Right ventricle myocardium inferior (tissue), 1 donor: ENCODE measurements at regions not wholly inside any gene's neighbourhood (a gene's known extent, or its start where the extent isn't known, plus 50 kb on each side); places are given as distances from the start of the nearest gene placed in this dataset.
"Not testable (repeated sequence)": the region's sequence is repeated elsewhere in the genome, so short reads cannot be mapped to it uniquely, and the experiment has no call there.

Experiments
- ATAC-seq: fragments of 200-7000 bp; cut with Tn5 transposase; one replicate; pipeline ENCODE4 v1.9.1; 2020; ENCODE audit warnings: mild to moderate bottlenecking, moderate library complexity
- DNase-seq: peaks from one replicate; pipeline ENCODE4 v3.0.0; 2021; ENCODE audit errors: missing footprints
- intact Hi-C: fragments of 100-400 bp; cut with DNase I; formaldehyde crosslinking; loops from one replicate; pipeline ENCODE4 v1.11.0; 2022
- donor health status: DM: no; HTN: yes; CAD: no; lungs with severe emphysema.

- ATAC-seq (no peak), DNase-seq (no peak)
- intact Hi-C loops: no loop called here
Observed at GRCh38 chr2:226300196-226300886, 499.3 kb downstream of the IRS1 start.

- intact Hi-C loops: no loop called here
- ATAC-seq: no peak
Observed at GRCh38 chr2:226299771-226300170, 499.8 kb downstream of the IRS1 start.

GRCh38 chr2:226295681-226296080 lies 503.9 kb downstream of the IRS1 start:
- DNase-seq: no peak
- no peak for ATAC-seq
- intact Hi-C loops: no loop called here

More at GRCh38 chr2:226299771-226300170, 499.8 kb downstream of the IRS1 start:
- DNase-seq: no peak

GRCh38 chr2:226295123-226295522 lies 504.5 kb downstream of the IRS1 start:
- ATAC-seq (no peak), DNase-seq (no peak)
- intact Hi-C loops: no loop called here

GRCh38 chr2:226291281-226291680 lies 508.3 kb downstream of the IRS1 start:
- ATAC-seq, DNase-seq, intact Hi-C loops: not testable (repeated sequence)

GRCh38 chr2:226286916-226287315 lies 512.7 kb downstream of the IRS1 start:
- intact Hi-C loops: no loop called here
- no peak for DNase-seq
- no peak for ATAC-seq

- ATAC-seq (no peak), DNase-seq (no peak)
Observed at GRCh38 chr2:226283796-226284195, 515.8 kb downstream of the IRS1 start.

GRCh38 chr2:226282151-226282550 lies 517.5 kb downstream of the IRS1 start:
- ATAC-seq: no peak
- intact Hi-C loops: no loop called here
- DNase-seq: no peak

More at GRCh38 chr2:226283796-226284195, 515.8 kb downstream of the IRS1 start:
- intact Hi-C loops: no loop called here

GRCh38 chr2:226280136-226280535 lies 519.5 kb downstream of the IRS1 start:
- DNase-seq, intact Hi-C loops, ATAC-seq: not testable (repeated sequence)

- intact Hi-C loops: no loop called here
- DNase-seq: no peak
- no peak for ATAC-seq
Observed at GRCh38 chr2:226275215-226275614, 524.4 kb downstream of the IRS1 start.

- intact Hi-C loops: no loop called here
- no peak for ATAC-seq
- no peak for DNase-seq
Observed at GRCh38 chr2:226274143-226274542, 525.5 kb downstream of the IRS1 start.

GRCh38 chr2:226273440-226273839 lies 526.2 kb downstream of the IRS1 start:
- intact Hi-C loops: no loop called here
- DNase-seq (no peak), ATAC-seq (no peak)

GRCh38 chr2:226272435-226272834 lies 527.2 kb downstream of the IRS1 start:
- DNase-seq: no peak
- ATAC-seq: no peak
- intact Hi-C loops: no loop called here

GRCh38 chr2:226270285-226271058 lies 529.1 kb downstream of the IRS1 start:
- ATAC-seq (no peak), DNase-seq (no peak)
- intact Hi-C loops: no loop called here

GRCh38 chr2:226267516-226268289 lies 531.9 kb downstream of the IRS1 start:
- intact Hi-C loops: no loop called here
- DNase-seq: no peak
- no peak for ATAC-seq

GRCh38 chr2:226256709-226257376 lies 542.8 kb downstream of the IRS1 start:
- DNase-seq: no peak
- intact Hi-C loops: no loop called here
- ATAC-seq: no peak

GRCh38 chr2:226256237-226256636 lies 543.4 kb downstream of the IRS1 start:
- DNase-seq: no peak
- intact Hi-C loops: no loop called here
- ATAC-seq: no peak

GRCh38 chr2:226251661-226252060 lies 548.0 kb downstream of the IRS1 start:
- DNase-seq (no peak), ATAC-seq (no peak)
- intact Hi-C loops: no loop called here
